Activated CD4-positive, alpha-beta T cell treated with anti-CD3 and anti-CD28 coated beads, Interleukin-2, amount 50 U/mL, for 16 hours (primary cell): ENCODE measurements at regions not wholly inside any gene's neighbourhood (a gene's known extent, or its start where the extent isn't known, plus 50 kb on each side); places are given as distances from the start of the nearest gene placed in this dataset.
A peak's percentile ranks its signal among the peaks of the same experiment; 100 is the strongest.
"Not testable (repeated sequence)": the region's sequence is repeated elsewhere in the genome, so short reads cannot be mapped to it uniquely, and the experiment has no call there.

ENCODE experiments used
- DNase-seq: peaks from one replicate; pipeline ENCODE4 v3.0.0-alpha.2; 2020

GRCh38 chr3:27779176-27779575 lies 57.1 kb upstream of the EOMES start:
- no peak for DNase-seq

GRCh38 chr3:27789420-27789819 lies 67.3 kb upstream of the EOMES start:
- no peak for DNase-seq

DNA sequence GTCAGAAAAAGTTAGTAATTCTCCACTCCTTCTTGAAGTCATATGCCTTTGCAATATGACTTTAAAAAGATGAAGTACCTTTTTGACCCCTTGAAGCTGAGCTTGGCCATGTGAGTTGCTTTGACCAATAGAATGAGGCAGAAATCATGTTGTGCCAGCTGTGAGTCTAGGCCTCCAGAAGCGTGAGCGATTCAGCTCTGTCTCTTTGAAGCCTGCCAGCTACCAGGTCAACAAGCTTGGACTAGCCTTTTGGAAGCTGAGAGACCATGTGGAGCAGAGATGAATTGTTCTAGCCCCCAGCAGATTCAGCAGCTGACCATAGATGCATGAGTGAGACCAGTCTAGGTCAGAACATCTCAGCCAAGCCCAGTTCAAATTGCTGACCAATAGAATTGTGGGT lies 69.8 kb upstream of the EOMES start:
- DNase-seq = no peak

- no peak for DNase-seq
Observed at GRCh38 chr3:27792869-27793268, 70.7 kb upstream of the EOMES start.

DNA sequence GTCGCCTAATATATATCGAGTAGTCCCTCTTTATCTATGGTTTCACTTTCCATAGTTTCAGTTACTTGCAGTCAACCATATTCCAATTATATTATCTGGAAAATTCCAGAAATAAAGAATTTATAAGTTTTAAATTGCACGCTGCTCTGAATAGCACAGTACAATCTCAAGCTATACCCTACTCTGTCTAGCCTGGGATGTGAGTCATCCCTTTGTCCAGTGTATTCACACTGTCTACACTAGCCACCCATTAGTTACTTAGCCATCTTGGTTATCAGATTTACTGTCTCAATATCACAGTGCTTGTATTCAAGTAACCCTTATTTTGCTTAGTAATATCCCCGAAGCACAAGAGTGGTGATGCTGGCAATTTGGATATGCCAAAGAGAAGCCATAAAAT lies 72.1 kb upstream of the EOMES start:
- DNase-seq = no peak

- no peak for DNase-seq
Observed at GRCh38 chr3:27796365-27796875, 74.3 kb upstream of the EOMES start.

- DNase-seq = no peak
Observed at GRCh38 chr3:27797773-27798172, 75.7 kb upstream of the EOMES start.

DNA sequence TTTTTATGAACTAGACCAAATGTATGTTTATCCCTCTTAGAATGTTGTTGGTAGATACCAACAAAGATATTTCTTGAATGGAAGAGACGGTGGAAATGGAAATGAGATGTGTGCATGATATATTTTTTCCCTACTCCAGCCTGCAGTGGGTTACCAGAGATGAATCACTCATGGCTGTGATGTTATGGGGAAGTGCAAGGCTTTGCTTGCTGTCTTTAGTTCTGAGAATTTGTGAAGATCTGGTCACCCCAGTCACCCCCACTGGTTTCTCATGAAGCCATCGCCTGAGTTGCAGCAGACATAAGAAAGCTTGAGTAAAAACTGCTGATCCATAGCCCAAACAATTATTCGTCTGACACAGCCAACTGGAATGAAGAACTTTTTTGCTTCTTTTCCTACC lies 78.1 kb upstream of the EOMES start:
- no peak for DNase-seq

GRCh38 chr3:27802425-27802824 lies 80.3 kb upstream of the EOMES start:
- no peak for DNase-seq

DNA sequence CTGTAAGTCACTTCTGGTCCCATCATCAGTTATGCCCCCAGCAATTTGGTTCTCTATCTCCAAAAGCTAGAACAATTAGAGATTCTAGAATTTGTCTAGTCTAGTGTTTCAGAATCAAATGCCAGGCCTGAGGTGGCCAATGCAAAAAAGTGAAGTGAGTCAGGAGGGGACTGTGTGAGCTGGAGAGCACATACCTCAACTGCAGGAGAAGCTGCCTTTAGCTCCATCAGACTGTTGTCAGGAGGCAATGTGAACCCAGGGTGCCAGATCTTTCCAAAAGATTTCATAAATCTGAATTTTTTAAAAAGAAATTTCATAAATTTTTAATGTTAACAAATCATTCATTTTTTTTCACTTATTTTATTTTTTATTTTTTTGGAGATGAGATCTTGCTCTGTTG lies 80.7 kb upstream of the EOMES start:
- DNase-seq = no peak

- DNase-seq = no peak
Observed at GRCh38 chr3:27805282-27805681, 83.2 kb upstream of the EOMES start.

GRCh38 chr3:27813255-27813654 lies 91.1 kb upstream of the EOMES start:
- DNase-seq = no peak

DNA sequence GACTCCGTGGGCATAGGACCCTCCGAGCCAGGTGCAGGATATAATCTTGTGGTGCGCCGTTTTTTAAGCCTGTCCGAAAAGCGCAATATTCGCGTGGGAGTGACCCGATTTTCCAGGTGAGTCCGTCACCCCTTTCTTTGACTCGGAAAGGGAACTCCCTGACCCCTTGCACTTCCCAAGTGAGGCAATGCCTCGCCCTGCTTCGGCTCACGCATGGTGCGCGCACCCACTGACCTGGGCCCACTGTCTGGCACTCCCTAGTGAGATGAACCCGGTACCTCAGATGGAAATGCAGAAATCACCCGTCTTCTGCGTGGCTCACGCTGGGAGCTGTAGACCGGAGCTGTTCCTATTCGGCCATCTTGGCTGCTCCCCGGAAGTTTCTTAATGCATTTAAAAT lies 99.5 kb upstream of the EOMES start:
- DNase-seq = not testable (repeated sequence)

GRCh38 chr3:27824312-27825200 lies 102.4 kb upstream of the EOMES start:
- DNase-seq = no peak

- DNase-seq = no peak
Observed at GRCh38 chr3:27826448-27826847, 104.3 kb upstream of the EOMES start.

DNA sequence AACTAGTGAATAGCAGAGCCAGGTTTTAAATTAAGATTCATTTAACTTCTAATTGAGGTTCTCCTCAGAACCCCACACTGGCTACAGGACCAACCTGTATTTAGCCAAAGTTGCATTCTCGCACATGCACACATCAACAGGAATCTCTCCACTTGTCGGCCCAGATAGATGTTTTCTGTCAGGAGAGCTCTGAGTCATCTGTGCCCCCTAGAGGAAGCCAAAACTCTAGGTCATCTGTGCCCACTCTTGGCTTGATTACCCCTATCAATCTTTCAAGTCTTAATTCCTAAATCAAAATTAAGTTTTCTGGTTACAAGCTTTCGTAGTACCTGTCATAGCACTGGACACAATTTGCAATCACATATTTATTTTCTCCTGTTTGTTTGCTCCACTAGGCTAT lies 104.9 kb upstream of the EOMES start:
- DNase-seq = no peak

GRCh38 chr3:27840807-27841594 lies 118.9 kb upstream of the EOMES start:
- no peak for DNase-seq

GRCh38 chr3:27844052-27844675 lies 122.0 kb upstream of the EOMES start:
- DNase-seq = no peak

DNA sequence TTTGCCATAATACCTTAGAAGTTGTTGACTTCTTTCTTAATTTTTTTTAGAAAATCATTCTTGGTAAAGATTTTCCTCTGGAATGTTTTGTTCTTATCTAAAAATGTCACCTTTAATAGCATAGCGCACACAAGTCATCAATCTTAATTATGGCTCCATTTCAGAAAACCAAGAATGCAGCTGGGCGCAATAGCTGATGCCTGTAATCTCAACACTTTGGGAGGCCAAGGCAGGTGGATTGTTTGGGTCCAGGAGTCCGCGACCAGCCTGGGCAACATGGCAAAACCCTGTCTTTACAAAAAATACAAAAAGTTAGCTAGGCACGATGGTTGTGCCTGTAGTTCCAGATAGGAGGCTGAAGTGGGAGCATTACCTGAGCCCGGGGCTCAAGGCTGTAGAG lies 125.6 kb upstream of the EOMES start:
- no peak for DNase-seq

DNA sequence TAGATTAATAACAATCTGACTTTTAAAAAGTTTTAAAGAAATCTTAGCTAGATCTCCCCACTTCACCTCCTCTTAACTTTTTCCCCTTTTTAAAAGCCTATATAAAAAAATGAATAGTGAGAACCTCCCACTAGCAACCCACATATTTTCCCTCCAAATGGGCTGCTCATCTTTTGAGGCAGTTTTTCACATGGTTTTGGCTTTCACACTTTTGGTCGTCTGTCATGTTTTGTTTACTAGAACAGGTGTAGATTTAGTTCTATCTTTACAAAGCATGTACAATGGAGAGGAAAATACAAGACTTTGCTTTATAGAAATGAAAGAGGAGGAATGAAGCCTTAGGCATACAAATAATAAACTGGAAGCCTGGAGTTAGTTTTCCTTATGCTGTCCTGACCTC lies 126.7 kb upstream of the EOMES start:
- DNase-seq = no peak

DNA sequence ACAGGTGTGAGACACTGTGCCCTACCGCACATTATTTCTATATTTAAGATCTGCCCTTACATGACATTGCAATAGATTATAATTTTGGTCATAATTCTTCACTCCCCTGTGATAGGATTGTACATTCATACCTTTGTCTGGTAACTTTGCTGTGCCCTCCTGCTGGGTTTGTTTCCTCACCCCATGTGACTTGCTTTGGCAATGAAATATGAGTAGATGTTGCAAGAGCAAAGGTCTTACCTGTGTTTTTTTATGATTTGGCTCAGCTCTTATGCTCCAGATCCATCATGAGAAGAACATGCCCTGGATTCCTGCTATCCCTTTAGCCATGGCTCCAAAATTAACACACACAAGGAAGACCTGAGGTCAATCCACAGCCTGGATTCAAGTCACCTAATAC lies 137.7 kb upstream of the EOMES start:
- DNase-seq = no peak

GRCh38 chr3:27861046-27862036 lies 139.2 kb upstream of the EOMES start:
- DNase-seq = peak; percentile 28
